Karpas-422 (cell line): ENCODE measurements at regions not wholly inside any gene's neighbourhood (a gene's known extent, or its start where the extent isn't known, plus 50 kb on each side); places are given as distances from the start of the nearest gene placed in this dataset.

ENCODE experiments used
- DNase-seq: peaks from one replicate; pipeline ENCODE4 v3.0.0-alpha.2; 2015
- H2AFZ ChIP-seq: fragments of 200-600 bp; sonication (generic); 2 replicates; pipeline ENCODE4 v1.6.1; 2014; ENCODE audit warnings: antibody characterized with exemption, low read length, mixed read lengths
- H3K27ac ChIP-seq: fragments of 200-600 bp; sonication (generic); 2 replicates; pipeline ENCODE4 v1.5.1; 2014; ENCODE audit warnings: mild to moderate bottlenecking, low read length, moderate library complexity
- H3K27me3 ChIP-seq: fragments of 200-600 bp; sonication (generic); 2 replicates; pipeline ENCODE4 v1.6.1; 2014; ENCODE audit warnings: low read length, mixed read lengths
- H3K36me3 ChIP-seq: fragments of 200-600 bp; sonication (generic); 2 replicates; pipeline ENCODE4 v1.6.1; 2014; ENCODE audit warnings: low read length, mixed read lengths; ENCODE audit not compliant: insufficient read depth
- H3K4me1 ChIP-seq: fragments of 200-600 bp; sonication (generic); 2 replicates; pipeline ENCODE4 v1.6.1; 2014; ENCODE audit warnings: mild to moderate bottlenecking, low read length, mixed read lengths
- H3K4me2 ChIP-seq: fragments of 200-600 bp; sonication (generic); 2 replicates; pipeline ENCODE4 v1.6.1; 2014; ENCODE audit warnings: low read length, low read depth, mild to moderate bottlenecking; ENCODE audit not compliant: poor library complexity, severe bottlenecking
- H3K4me3 ChIP-seq: fragments of 200-600 bp; sonication (generic); 2 replicates; pipeline ENCODE4 v1.5.1; 2014; ENCODE audit warnings: mild to moderate bottlenecking, antibody characterized with exemption, low read length, mixed read lengths
- H3K79me2 ChIP-seq: fragments of 200-600 bp; sonication (generic); 2 replicates; pipeline ENCODE4 v1.6.1; 2014; ENCODE audit warnings: mild to moderate bottlenecking, low read length, mixed read lengths
- H3K9ac ChIP-seq: fragments of 200-600 bp; sonication (generic); 2 replicates; pipeline ENCODE4 v1.6.0; 2014; ENCODE audit warnings: low read length
- H3K9me2 ChIP-seq: fragments of 200-600 bp; sonication (generic), shearing (Covaris generic); replicated peaks from 2 replicates; pipeline ENCODE4 v1.6.0; 2014; ENCODE audit warnings: mild to moderate bottlenecking, low read length, moderate library complexity; ENCODE audit not compliant: insufficient read depth
- H3K9me3 ChIP-seq: fragments of 300-700, 200-600 bp; sonication (generic); 2 replicates; pipeline ENCODE4 v1.6.1; 2014; ENCODE audit warnings: low read length, mixed read lengths
- H4K20me1 ChIP-seq: fragments of 200-600 bp; sonication (generic); 2 replicates; pipeline ENCODE4 v1.6.1; 2014; ENCODE audit warnings: mild to moderate bottlenecking, antibody characterized with exemption, low read length, low read depth; ENCODE audit not compliant: insufficient read depth

- no peak overlapping the region for H3K4me3 ChIP-seq
- H4K20me1 ChIP-seq: no peaks in the 10 kb centered on the region
- H3K36me3 ChIP-seq: no peaks in the 10 kb centered on the region
- H2AFZ ChIP-seq: no peak overlapping the region
- no peak overlapping the region for H3K9ac ChIP-seq
- no peak overlapping the region for H3K27ac ChIP-seq
- no peak for DNase-seq
- no peaks in the 10 kb centered on the region for H3K79me2 ChIP-seq
- H3K4me2 ChIP-seq: no peak overlapping the region
- H3K9me2 ChIP-seq: no peaks in the 10 kb centered on the region
- H3K9me3 ChIP-seq: no peaks in the 10 kb centered on the region
- no peaks in the 10 kb centered on the region for H3K27me3 ChIP-seq
- no peaks in the 10 kb centered on the region for H3K4me1 ChIP-seq
These were observed 248.5 kb downstream of the TMEM182 start for GRCh38 chr2:103010306-103010705.

DNA sequence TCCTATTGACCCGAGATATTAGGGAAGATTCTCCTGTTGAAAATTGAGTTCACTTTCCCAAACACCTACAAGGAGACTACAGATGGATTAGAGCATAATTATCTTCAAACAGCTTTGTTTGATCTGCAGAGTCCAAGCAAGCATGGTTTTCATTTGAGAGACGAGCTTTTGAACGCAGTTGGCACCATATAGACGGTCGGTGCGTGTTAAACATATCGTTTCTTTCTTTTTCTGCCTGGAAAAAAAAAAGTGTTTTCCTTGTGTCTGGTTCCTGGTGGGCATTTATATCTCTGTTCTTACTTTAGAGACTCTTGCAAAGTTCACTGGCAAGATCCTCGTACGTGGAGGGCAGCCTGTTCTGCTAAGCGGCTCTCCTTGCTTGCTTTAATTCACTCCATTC, 248.9 kb downstream of the TMEM182 start:
- Histone ChIP-seq H3K36me3 (no peaks in the 10 kb centered on the region), H3K4me3 (no peak overlapping the region), H3K27me3 (no peaks in the 10 kb centered on the region), H3K27ac (no peak overlapping the region), H3K79me2 (no peaks in the 10 kb centered on the region), H2AFZ (no peak overlapping the region), H3K9me3 (no peaks in the 10 kb centered on the region), H3K9ac (no peak overlapping the region), H3K9me2 (no peaks in the 10 kb centered on the region), H3K4me2 (no peak overlapping the region), H3K4me1 (no peaks in the 10 kb centered on the region), H4K20me1 (no peaks in the 10 kb centered on the region)
- no peak for DNase-seq

DNA sequence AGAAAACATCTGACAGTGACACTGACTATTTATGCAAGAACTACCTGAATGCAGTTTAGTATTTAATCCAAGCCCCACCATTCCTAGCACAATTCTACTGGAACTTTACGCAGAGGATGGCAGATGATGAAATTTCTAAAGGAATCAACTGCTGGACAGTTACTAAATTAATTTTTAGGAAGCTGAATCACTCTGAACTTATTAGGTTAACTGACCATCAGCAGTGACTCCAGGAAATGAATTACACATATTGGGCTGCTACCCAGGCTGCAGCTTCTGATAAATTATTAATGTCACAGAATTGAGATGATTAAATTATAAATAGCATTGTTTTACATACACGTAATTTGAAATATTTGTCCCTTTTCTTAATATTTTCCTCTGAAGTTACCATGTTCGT, 250.8 kb downstream of the TMEM182 start:
- no peak overlapping the region for H3K9ac ChIP-seq
- no peaks in the 10 kb centered on the region for H3K9me2 ChIP-seq
- no peaks in the 10 kb centered on the region for H3K36me3 ChIP-seq
- no peaks in the 10 kb centered on the region for H3K4me1 ChIP-seq
- no peak overlapping the region for H3K27ac ChIP-seq
- H2AFZ ChIP-seq: no peak overlapping the region
- H3K4me3 ChIP-seq: no peak overlapping the region
- no peak for DNase-seq
- H3K27me3 ChIP-seq: no peaks in the 10 kb centered on the region
- H4K20me1 ChIP-seq: no peaks in the 10 kb centered on the region
- no peak overlapping the region for H3K4me2 ChIP-seq
- H3K79me2 ChIP-seq: no peaks in the 10 kb centered on the region
- H3K9me3 ChIP-seq: no peaks in the 10 kb centered on the region

DNA sequence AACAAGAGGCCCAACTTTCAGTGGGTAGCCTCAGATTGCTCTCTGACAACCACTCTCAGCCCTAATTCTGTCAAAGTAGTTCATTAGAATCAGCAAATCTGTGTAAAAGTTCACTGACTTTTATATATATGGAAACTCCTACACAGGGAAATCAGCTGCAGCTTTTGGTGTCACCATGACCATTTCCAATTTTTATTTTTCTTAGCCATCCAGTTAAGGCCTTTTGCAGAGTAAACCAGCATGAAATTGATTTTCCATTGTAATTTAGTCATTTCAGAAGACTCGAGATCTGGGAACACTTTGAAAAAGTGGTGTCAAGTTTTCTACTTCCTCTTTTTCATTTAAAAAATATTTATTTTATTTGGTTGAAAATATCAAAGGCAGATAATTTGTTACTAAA, 263.2 kb downstream of the TMEM182 start:
- H4K20me1 ChIP-seq: no peaks in the 10 kb centered on the region
- H3K9ac ChIP-seq: no peak overlapping the region
- no peaks in the 10 kb centered on the region for H3K27me3 ChIP-seq
- no peak overlapping the region for H3K4me3 ChIP-seq
- H3K4me2 ChIP-seq: no peak overlapping the region
- DNase-seq: no peak
- no peaks in the 10 kb centered on the region for H3K4me1 ChIP-seq
- H2AFZ ChIP-seq: no peak overlapping the region
- no peaks in the 10 kb centered on the region for H3K36me3 ChIP-seq
- H3K27ac ChIP-seq: no peak overlapping the region
- H3K9me3 ChIP-seq: no peaks in the 10 kb centered on the region
- no peaks in the 10 kb centered on the region for H3K79me2 ChIP-seq
- no peaks in the 10 kb centered on the region for H3K9me2 ChIP-seq

- no peak overlapping the region for H3K27ac ChIP-seq
- no peaks in the 10 kb centered on the region for H3K9me2 ChIP-seq
- no peaks in the 10 kb centered on the region for H3K79me2 ChIP-seq
- no peaks in the 10 kb centered on the region for H3K4me1 ChIP-seq
- no peaks in the 10 kb centered on the region for H3K27me3 ChIP-seq
- no peak overlapping the region for H3K4me2 ChIP-seq
- DNase-seq: no peak
- no peak overlapping the region for H2AFZ ChIP-seq
- no peak overlapping the region for H3K4me3 ChIP-seq
- H3K36me3 ChIP-seq: no peaks in the 10 kb centered on the region
- H4K20me1 ChIP-seq: no peaks in the 10 kb centered on the region
- H3K9me3 ChIP-seq: no peaks in the 10 kb centered on the region
- H3K9ac ChIP-seq: no peak overlapping the region
These were observed 266.4 kb downstream of the TMEM182 start for GRCh38 chr2:103028181-103028580.
